Neuronal stem cell (in vitro differentiated cells): ENCODE measurements at regions not wholly inside any gene's neighbourhood (a gene's known extent, or its start where the extent isn't known, plus 50 kb on each side); places are given as distances from the start of the nearest gene placed in this dataset.

ENCODE experiments used
- DNase-seq: peaks from one replicate; pipeline ENCODE4 v3.0.0-alpha.2; 2013; ENCODE audit warnings: low spot score
- H2AFZ ChIP-seq: one replicate; pipeline ENCODE4 v1.6.1; 2013; ENCODE audit warnings: mild to moderate bottlenecking, low read length, inconsistent platforms
- H2AK5ac ChIP-seq: 2 replicates; pipeline ENCODE4 v1.6.1; 2013; ENCODE audit warnings: low read depth, mild to moderate bottlenecking, inconsistent platforms, low read length, moderate library complexity, mixed read lengths
- H2BK120ac ChIP-seq: 2 replicates; pipeline ENCODE4 v1.6.1; 2013; ENCODE audit warnings: low read depth, mild to moderate bottlenecking, inconsistent platforms, low read length, moderate library complexity, mixed read lengths
- H2BK12ac ChIP-seq: one replicate; pipeline ENCODE4 v1.6.1; 2013; ENCODE audit warnings: low read length, inconsistent platforms
- H2BK15ac ChIP-seq: 2 replicates; pipeline ENCODE4 v1.6.1; 2013; ENCODE audit warnings: mild to moderate bottlenecking, low read length, inconsistent platforms, mixed read lengths
- H2BK5ac ChIP-seq: one replicate; pipeline ENCODE4 v1.6.1; 2013; ENCODE audit warnings: inconsistent platforms, mild to moderate bottlenecking, low read length, moderate library complexity
- H3K14ac ChIP-seq: one replicate; pipeline ENCODE4 v1.6.1; 2013; ENCODE audit warnings: low read length, inconsistent platforms
- H3K18ac ChIP-seq: 2 replicates; pipeline ENCODE4 v1.6.1; 2013; ENCODE audit warnings: low read length, inconsistent platforms
- H3K23ac ChIP-seq: 2 replicates; pipeline ENCODE4 v1.6.1; 2013; ENCODE audit warnings: low read depth, mild to moderate bottlenecking, mixed read lengths, low read length, inconsistent platforms; ENCODE audit not compliant: poor library complexity
- H3K27ac ChIP-seq: replicated peaks from 3 replicates; pipeline ENCODE4 v1.5.1; 2013; ENCODE audit warnings: low read length, inconsistent platforms
- H3K27me3 ChIP-seq, 3 experiments: 2 replicates each; pipeline ENCODE4 v1.6.1; 2013; ENCODE audit warnings: low read length in 3 of 3, mild to moderate bottlenecking in 2 of 3, inconsistent platforms in 1 of 3, low read depth in 1 of 3, mixed read lengths in 1 of 3, moderate library complexity in 1 of 3; ENCODE audit not compliant: control insufficient read depth in 3 of 3, insufficient read depth in 3 of 3
- H3K36me3 ChIP-seq, 2 donors: replicated peaks in 1 of 2; 2 replicates each; pipeline ENCODE4 v1.6.1; 2013; ENCODE audit warnings: low read length in 2 of 2; ENCODE audit not compliant: control insufficient read depth in 2 of 2, insufficient read depth in 2 of 2
- H3K4ac ChIP-seq: 2 replicates; pipeline ENCODE4 v1.6.1; 2013; ENCODE audit warnings: inconsistent platforms, mild to moderate bottlenecking, low read length, moderate library complexity
- H3K4me1 ChIP-seq, 2 donors: 1 replicate in 1 of 2; 2 replicates in 1 of 2; pipeline ENCODE4 v1.6.1; 2013; ENCODE audit warnings: low read length in 2 of 2, low read depth in 1 of 2; ENCODE audit not compliant: control insufficient read depth in 2 of 2, insufficient read depth in 1 of 2
- H3K4me2 ChIP-seq: one replicate; pipeline ENCODE4 v1.6.1; 2013; ENCODE audit warnings: mild to moderate bottlenecking, low read length, inconsistent platforms; ENCODE audit not compliant: insufficient read depth, poor library complexity, severe bottlenecking
- H3K4me3 ChIP-seq, 2 donors: 2 replicates each; pipeline ENCODE4 v1.5.1; 2013; ENCODE audit warnings: low read length in 2 of 2, mild to moderate bottlenecking in 2 of 2, inconsistent platforms in 1 of 2, moderate library complexity in 1 of 2
- H3K79me1 ChIP-seq: one replicate; pipeline ENCODE4 v1.6.1; 2013; ENCODE audit warnings: low read depth, mild to moderate bottlenecking, inconsistent platforms, low read length, moderate library complexity
- H3K9ac ChIP-seq: one replicate; pipeline ENCODE4 v1.6.1; 2013; ENCODE audit warnings: mild to moderate bottlenecking, low read depth, low read length, inconsistent platforms; ENCODE audit not compliant: poor library complexity
- H3K9me3 ChIP-seq, 2 donors: replicated peaks in 1 of 2; 2 replicates each; pipeline versions ENCODE3 to v1.6.1; 2013; ENCODE audit warnings: low read length in 2 of 2, mild to moderate bottlenecking in 2 of 2, inconsistent platforms in 1 of 2, low read depth in 1 of 2, mixed read lengths in 1 of 2, moderate library complexity in 1 of 2; ENCODE audit not compliant: control insufficient read depth in 2 of 2, insufficient read depth in 1 of 2
- H4K8ac ChIP-seq: one replicate; pipeline ENCODE4 v1.6.1; 2013; ENCODE audit warnings: low read depth, mild to moderate bottlenecking, inconsistent platforms, low read length, moderate library complexity
- H4K91ac ChIP-seq: one replicate; pipeline ENCODE4 v1.6.1; 2013; ENCODE audit warnings: low read length, low read depth, mild to moderate bottlenecking, inconsistent platforms; ENCODE audit not compliant: poor library complexity
- WGBS, 2 donors: extraction: QIAGEN DNeasy Blood & Tissue Kit; methylation state at CpG; one replicate each; pipeline ENCODE4 v1.1.7; 2013; ENCODE audit warnings: missing lambda C conversion rate in 2 of 2, mixed read lengths in 1 of 2; ENCODE audit not compliant: insufficient read length in 2 of 2, insufficient replicate concordance in 1 of 2; ENCODE audit errors: extremely low coverage in 2 of 2; 5-methylcytosine and 5-hydroxymethylcytosine counted together

- H3K9me3 ChIP-seq, result peaks cover 0 to 2% of the 10 kb centered on the region in 2 donors
- H4K91ac ChIP-seq, result no peak overlapping the region
- H2AK5ac ChIP-seq, result no peak overlapping the region
- no peak for DNase-seq
- no peaks in the 10 kb centered on the region for H3K4me1 ChIP-seq
- H3K4me3 ChIP-seq, result no peak overlapping the region
- H3K4ac ChIP-seq, result no peak overlapping the region
- H3K18ac ChIP-seq, result no peak overlapping the region
- no peaks in the 10 kb centered on the region for H3K27me3 ChIP-seq
- no peak overlapping the region for H2BK5ac ChIP-seq
- H2BK15ac ChIP-seq, result no peak overlapping the region
- H3K27ac ChIP-seq, result no peak overlapping the region
- H3K23ac ChIP-seq, result no peak overlapping the region
- H3K4me2 ChIP-seq, result no peak overlapping the region
- H2AFZ ChIP-seq, result no peak overlapping the region
- no peaks in the 10 kb centered on the region for H3K79me1 ChIP-seq
- no peak overlapping the region for H2BK12ac ChIP-seq
- H3K36me3 ChIP-seq, result no peaks in the 10 kb centered on the region
- no peak overlapping the region for H3K9ac ChIP-seq
- H3K14ac ChIP-seq, result no peak overlapping the region
- H2BK120ac ChIP-seq, result no peak overlapping the region
- H4K8ac ChIP-seq, result no peak overlapping the region
- no CpG with 5 or more reads among the region's 1 CpG for WGBS, 2 donors
Observed at GRCh38 chr9:16925426-16925825, 55.0 kb upstream of the BNC2 start.

GRCh38 chr9:16924311-16924915 lies 53.9 kb upstream of the BNC2 start:
- H3K79me1 ChIP-seq, result no peaks in the 10 kb centered on the region
- H4K91ac ChIP-seq, result no peak overlapping the region
- no peak overlapping the region for H2BK5ac ChIP-seq
- H4K8ac ChIP-seq, result no peak overlapping the region
- no peak overlapping the region for H2AK5ac ChIP-seq
- H3K23ac ChIP-seq, result peak overlapping the region; percentile 20
- H3K18ac ChIP-seq, result no peak overlapping the region
- H2BK12ac ChIP-seq, result no peak overlapping the region
- WGBS, 2 donors, result no CpG with 5 or more reads among the region's 32 CpGs
- H3K14ac ChIP-seq, result no peak overlapping the region
- H3K4me1 ChIP-seq, result no peaks in the 10 kb centered on the region
- DNase-seq, result no peak
- H2AFZ ChIP-seq, result no peak overlapping the region
- no peak overlapping the region for H3K4ac ChIP-seq
- H3K27ac ChIP-seq, result no peak overlapping the region
- H2BK120ac ChIP-seq, result no peak overlapping the region
- H3K9me3 ChIP-seq, result peaks cover 0 to 2% of the 10 kb centered on the region in 2 donors
- no peak overlapping the region for H2BK15ac ChIP-seq
- H3K4me2 ChIP-seq, result no peak overlapping the region
- no peaks in the 10 kb centered on the region for H3K36me3 ChIP-seq
- no peaks in the 10 kb centered on the region for H3K27me3 ChIP-seq
- H3K4me3 ChIP-seq, result no peak overlapping the region
- H3K9ac ChIP-seq, result no peak overlapping the region

- H2BK12ac ChIP-seq, result no peak overlapping the region
- H3K4ac ChIP-seq, result no peak overlapping the region
- no peak overlapping the region for H3K23ac ChIP-seq
- H2BK15ac ChIP-seq, result no peak overlapping the region
- H3K4me3 ChIP-seq, result no peak overlapping the region
- H3K4me1 ChIP-seq, result no peaks in the 10 kb centered on the region
- no CpG with 5 or more reads among the region's 3 CpGs for WGBS, 2 donors
- no peak overlapping the region for H2AK5ac ChIP-seq
- H2AFZ ChIP-seq, result no peak overlapping the region
- H3K9me3 ChIP-seq, result peaks cover 0 to 1% of the 10 kb centered on the region in 2 donors
- H3K27me3 ChIP-seq, result no peaks in the 10 kb centered on the region
- H2BK5ac ChIP-seq, result no peak overlapping the region
- no peak overlapping the region for H3K14ac ChIP-seq
- H3K79me1 ChIP-seq, result no peaks in the 10 kb centered on the region
- no peak overlapping the region for H3K4me2 ChIP-seq
- DNase-seq, result no peak
- no peaks in the 10 kb centered on the region for H3K36me3 ChIP-seq
- H3K18ac ChIP-seq, result no peak overlapping the region
- H2BK120ac ChIP-seq, result no peak overlapping the region
- H4K91ac ChIP-seq, result no peak overlapping the region
- H4K8ac ChIP-seq, result no peak overlapping the region
- no peak overlapping the region for H3K27ac ChIP-seq
- no peak overlapping the region for H3K9ac ChIP-seq
Observed at GRCh38 chr9:16921855-16922254, 51.4 kb upstream of the BNC2 start.
